Ascending aorta (tissue), 2 donors: ENCODE measurements at regions not wholly inside any gene's neighbourhood (a gene's known extent, or its start where the extent isn't known, plus 50 kb on each side); places are given as distances from the start of the nearest gene placed in this dataset.
A peak's percentile ranks its signal among the peaks of the same experiment; 100 is the strongest.

Experiments
- DNase-seq, 2 donors: peaks; one replicate each; pipeline ENCODE4 v3.0.0-alpha.2; 2019; ENCODE audit warnings: low spot score in 2 of 2
- H3K27ac ChIP-seq, 2 donors: fragments of 200-600 bp; sonication (generic); one replicate each; pipeline ENCODE4 v1.5.1; 2016 to 2017; ENCODE audit warnings: mild to moderate bottlenecking in 1 of 2
- H3K27me3 ChIP-seq: fragments of 200-600 bp; sonication (generic); one replicate; pipeline ENCODE4 v1.5.1; 2017
- H3K36me3 ChIP-seq, 2 donors: fragments of 200-600 bp; sonication (generic); one replicate each; pipeline ENCODE4 v1.5.1; 2016
- H3K4me1 ChIP-seq, 2 donors: fragments of 200-600 bp; sonication (generic); one replicate each; pipeline ENCODE4 v1.5.1; 2016 to 2017; ENCODE audit warnings: mild to moderate bottlenecking in 1 of 2
- H3K4me3 ChIP-seq, 2 donors: fragments of 200-600 bp; sonication (generic); one replicate each; pipeline ENCODE4 v1.5.1; 2016 to 2017; ENCODE audit warnings: mild to moderate bottlenecking in 1 of 2
- H3K9me3 ChIP-seq, 2 donors: fragments of 200-600 bp; sonication (generic); one replicate each; pipeline ENCODE4 v1.5.1; 2016
- intact Hi-C: fragments of 100-400 bp; cut with DNase I; formaldehyde crosslinking; loops from one replicate; pipeline ENCODE4 v1.15.1; 2023
- TF ChIP-seq, protein P1 (sequence below), 3 experiments: fragments of 200-600 bp in 2 of 3; fragments of 450-650 bp in 1 of 3; sonication (generic) in 2 of 3; IDR thresholded peaks; one replicate each; pipeline ENCODE4 v1.5.1; 2016 to 2019; ENCODE audit warnings: antibody characterized with exemption in 3 of 3, mild to moderate bottlenecking in 1 of 3, moderate library complexity in 1 of 3

GRCh38 chr7:73974101-73974947, 53.6 kb upstream of the ELN start:
- Histone ChIP-seq H3K36me3 (no peaks in the 10 kb centered on the region), H3K9me3 (no peaks in the 10 kb centered on the region), H3K4me3 (no peak overlapping the region), H3K27me3 (no peaks in the 10 kb centered on the region), H3K27ac (peak overlapping the region; percentile 61 to 75), H3K4me1 (peaks cover 16 to 65% of the 10 kb centered on the region in 2 donors)
- intact Hi-C loops = no loop called here
- peak in 1 of 2 donors; percentile 61 for DNase-seq
- TF ChIP-seq, protein P1, sequence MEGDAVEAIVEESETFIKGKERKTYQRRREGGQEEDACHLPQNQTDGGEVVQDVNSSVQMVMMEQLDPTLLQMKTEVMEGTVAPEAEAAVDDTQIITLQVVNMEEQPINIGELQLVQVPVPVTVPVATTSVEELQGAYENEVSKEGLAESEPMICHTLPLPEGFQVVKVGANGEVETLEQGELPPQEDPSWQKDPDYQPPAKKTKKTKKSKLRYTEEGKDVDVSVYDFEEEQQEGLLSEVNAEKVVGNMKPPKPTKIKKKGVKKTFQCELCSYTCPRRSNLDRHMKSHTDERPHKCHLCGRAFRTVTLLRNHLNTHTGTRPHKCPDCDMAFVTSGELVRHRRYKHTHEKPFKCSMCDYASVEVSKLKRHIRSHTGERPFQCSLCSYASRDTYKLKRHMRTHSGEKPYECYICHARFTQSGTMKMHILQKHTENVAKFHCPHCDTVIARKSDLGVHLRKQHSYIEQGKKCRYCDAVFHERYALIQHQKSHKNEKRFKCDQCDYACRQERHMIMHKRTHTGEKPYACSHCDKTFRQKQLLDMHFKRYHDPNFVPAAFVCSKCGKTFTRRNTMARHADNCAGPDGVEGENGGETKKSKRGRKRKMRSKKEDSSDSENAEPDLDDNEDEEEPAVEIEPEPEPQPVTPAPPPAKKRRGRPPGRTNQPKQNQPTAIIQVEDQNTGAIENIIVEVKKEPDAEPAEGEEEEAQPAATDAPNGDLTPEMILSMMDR (IDR thresholded peaks at IDR 0.05) = no peak

DNA sequence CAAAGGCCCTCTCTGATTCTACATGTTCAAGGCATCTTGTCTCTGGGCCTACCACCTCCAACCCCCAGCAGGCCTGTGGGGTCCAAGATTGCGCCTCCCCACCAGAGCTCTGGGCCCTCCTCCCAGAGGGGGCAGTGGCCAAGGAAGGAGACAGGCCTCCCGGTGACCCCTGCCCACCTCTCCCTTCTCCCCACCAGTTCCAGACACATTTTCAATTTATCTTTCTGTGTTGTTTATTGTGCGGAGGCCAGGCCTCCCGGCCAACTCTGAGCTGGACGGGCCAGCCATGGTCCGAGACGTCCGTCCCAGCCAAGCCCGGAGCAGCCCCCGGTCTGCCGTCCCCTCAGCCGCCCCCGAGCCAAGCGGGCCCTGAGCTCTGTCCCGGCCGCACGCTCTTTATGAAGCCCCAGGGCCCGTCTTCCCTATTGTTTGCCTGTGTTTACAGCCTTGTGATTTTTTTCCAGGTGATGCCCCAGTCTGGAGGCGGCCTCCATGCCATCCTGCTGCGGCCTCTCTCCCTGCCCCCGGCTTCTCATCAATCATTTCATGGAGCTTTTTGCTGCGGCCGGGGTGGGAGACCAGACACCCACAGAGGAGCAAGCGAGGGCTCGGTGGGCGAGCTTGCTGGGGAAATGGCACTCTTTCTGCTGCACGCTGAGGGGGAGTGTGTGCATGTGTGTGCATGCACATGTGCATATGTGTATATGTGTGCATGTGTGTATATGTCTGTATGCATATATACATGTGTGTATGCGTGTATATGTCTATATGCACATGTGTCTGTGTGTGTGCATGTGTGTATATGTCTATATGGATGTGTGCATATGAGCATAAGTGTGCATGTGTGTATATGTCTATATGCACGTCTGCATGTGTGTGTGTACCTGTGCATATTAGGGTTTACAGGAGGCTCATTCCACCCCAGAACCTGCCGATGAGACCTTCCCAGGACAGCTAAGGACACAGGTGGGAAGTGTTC, 52.7 kb upstream of the ELN start:
- no peaks in the 10 kb centered on the region for H3K36me3 ChIP-seq
- peak overlapping the region; percentile 61 to 75 for H3K27ac ChIP-seq
- DNase-seq = peak in 1 of 2 donors; percentile 56
- no peaks in the 10 kb centered on the region for H3K27me3 ChIP-seq
- H3K4me3 ChIP-seq = peak overlapping the region in 1 of 2 donors; percentile 6
- peaks cover 16 to 66% of the 10 kb centered on the region in 2 donors for H3K4me1 ChIP-seq
- TF ChIP-seq, protein P1 (IDR thresholded peaks at IDR 0.05) = no peak
- intact Hi-C loops = no loop called here
- H3K9me3 ChIP-seq = no peaks in the 10 kb centered on the region

DNA sequence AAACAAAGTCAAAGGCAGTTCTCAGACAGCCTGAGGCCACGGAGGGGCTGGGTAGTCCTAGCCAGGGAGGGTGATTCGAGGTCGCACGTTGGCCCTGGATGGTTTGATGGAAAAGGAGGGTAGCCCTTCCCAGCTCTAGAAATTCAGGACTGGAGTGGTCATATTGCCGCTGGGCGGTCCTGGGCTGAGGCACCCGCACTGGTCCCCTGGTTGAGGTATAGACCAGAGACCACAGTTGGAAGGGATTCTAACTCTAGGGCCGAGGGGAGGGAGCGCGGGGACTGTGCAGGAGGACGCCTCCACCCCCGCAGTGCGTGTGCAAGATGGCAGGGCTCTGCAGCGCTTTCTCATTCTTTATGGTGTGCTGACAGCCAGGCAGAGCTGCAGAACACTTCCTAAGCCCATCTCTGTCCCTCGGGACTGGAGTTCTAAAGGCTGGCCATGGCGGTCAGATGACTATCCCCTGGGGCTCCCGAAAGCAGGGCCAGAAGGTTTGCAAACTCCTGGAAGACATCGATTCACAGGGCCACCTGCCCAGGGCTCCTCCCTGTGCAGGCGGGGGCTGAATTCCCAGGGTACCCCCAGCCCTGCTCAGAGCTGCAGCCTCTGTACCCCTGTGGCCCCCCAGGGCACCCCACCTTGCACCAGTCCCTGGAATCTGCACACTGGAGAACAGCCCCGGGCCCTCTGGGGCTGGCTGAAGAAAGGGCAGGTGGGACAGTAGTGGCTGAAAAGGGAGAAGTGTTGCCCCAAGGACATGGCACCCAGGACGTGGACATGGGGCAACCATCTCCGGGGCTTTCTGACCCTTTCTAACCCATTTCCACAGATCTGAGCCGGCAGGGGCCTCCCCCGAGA, 51.0 kb upstream of the ELN start:
- H3K4me1 ChIP-seq = peaks cover 11 to 61% of the 10 kb centered on the region in 2 donors
- peak in 1 of 2 donors; percentile 59 for DNase-seq
- TF ChIP-seq, protein P1 (IDR thresholded peaks at IDR 0.05) = no peak
- no peaks in the 10 kb centered on the region for H3K9me3 ChIP-seq
- H3K4me3 ChIP-seq = no peak overlapping the region
- peak overlapping the region; percentile 21 to 27 for H3K27ac ChIP-seq
- no peaks in the 10 kb centered on the region for H3K27me3 ChIP-seq
- no peaks in the 10 kb centered on the region for H3K36me3 ChIP-seq
- intact Hi-C loops = no loop called here

DNA sequence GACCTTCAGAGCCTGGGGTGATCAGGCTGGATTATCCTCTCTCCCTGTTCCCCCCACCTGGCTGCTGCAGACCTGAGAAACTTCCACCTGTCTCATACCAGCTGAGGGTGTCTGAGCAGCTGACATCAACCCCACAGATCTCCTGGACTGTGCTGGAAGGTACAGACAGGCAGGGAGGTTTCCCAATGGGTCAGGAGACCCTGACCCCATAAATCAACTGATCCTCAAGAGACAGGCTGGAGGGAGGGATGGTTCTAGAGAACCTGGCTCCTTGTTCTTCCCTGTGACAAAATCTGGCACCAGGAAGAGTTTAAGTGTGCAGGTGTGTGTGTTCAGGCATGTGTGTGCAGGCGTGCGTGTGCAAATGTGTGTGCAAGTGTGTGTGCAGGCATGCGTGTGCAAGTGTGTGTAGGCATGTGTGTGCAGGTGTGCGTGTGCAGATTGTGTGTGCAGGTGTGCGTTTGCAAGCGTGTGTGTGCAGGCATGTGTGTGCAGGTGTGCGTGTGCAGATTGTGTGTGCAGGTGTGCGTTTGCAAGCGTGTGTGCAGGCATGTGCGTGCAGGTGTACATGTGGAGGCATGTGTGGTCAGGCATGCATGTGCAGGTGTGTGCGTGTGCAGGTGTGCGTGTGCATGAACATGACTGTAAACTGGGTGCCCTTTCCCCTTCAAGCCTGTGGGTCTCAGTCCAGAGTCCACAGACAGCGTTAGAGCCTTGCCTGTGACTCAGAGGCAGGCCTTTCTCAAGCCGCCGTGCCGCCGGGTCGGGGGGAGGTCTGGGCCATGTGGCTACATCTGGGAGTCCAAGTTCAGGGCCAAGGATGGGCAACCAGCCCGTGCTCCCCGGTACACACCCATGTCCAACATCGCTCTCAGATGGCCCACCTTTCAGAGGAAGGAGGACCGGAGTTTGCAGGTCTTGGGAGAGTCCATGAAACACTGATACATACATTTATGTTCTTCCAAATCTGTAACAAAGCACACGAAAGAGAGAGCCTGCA, 50.1 kb upstream of the ELN start:
- Histone ChIP-seq H3K4me1 (peaks cover 11 to 59% of the 10 kb centered on the region in 2 donors), H3K36me3 (no peaks in the 10 kb centered on the region), H3K27me3 (no peaks in the 10 kb centered on the region), H3K4me3 (no peak overlapping the region), H3K9me3 (no peaks in the 10 kb centered on the region), H3K27ac (peak overlapping the region; percentile 70 to 75)
- TF ChIP-seq, protein P1 (IDR thresholded peaks at IDR 0.05) = no peak
- intact Hi-C loops = no loop called here
- peak in 1 of 2 donors; percentile 79 for DNase-seq
